AG04450 (cell line): ENCODE measurements at regions not wholly inside any gene's neighbourhood (a gene's known extent, or its start where the extent isn't known, plus 50 kb on each side); places are given as distances from the start of the nearest gene placed in this dataset.

ENCODE experiments used
- CTCF ChIA-PET: fragments of 300-600, 350-600 bp; formaldehyde crosslinking; extraction: SDS; loops from one replicate; lab custom pipeline; 2022; ENCODE audit warnings: antibody characterized with exemption, inconsistent platforms; lab: Charles Lee
- POLR2A ChIA-PET: fragments of 350-600 bp; formaldehyde crosslinking; extraction: SDS; loops from one replicate; lab custom pipeline; 2021; ENCODE audit warnings: antibody characterized with exemption, inconsistent platforms; lab: Yijun Ruan, JAX
- DNase-seq: peaks from one replicate; pipeline ENCODE4 v3.0.0-alpha.2; 2011; ENCODE audit warnings: low read depth, low spot score
- H3K27ac ChIP-seq: one replicate; pipeline ENCODE4 v1.5.1; 2012; ENCODE audit warnings: low read depth, low read length, control low read depth
- H3K27me3 ChIP-seq: one replicate; pipeline ENCODE4 v1.6.0; 2012; ENCODE audit warnings: low read length; ENCODE audit not compliant: control insufficient read depth, insufficient read depth
- H3K4me3 ChIP-seq: 2 replicates; pipeline ENCODE4 v1.5.1; 2011; ENCODE audit warnings: mild to moderate bottlenecking, low read depth, low read length, control low read depth
- H3K9me3 ChIP-seq: 2 replicates; pipeline ENCODE4 v1.5.1; 2012; ENCODE audit warnings: low read length; ENCODE audit not compliant: control insufficient read depth, insufficient read depth
- TF ChIP-seq, protein P1 (sequence below): IDR thresholded peaks from 2 replicates; pipeline ENCODE4 v1.5.1; 2011; ENCODE audit warnings: low read depth, low read length, control low read depth, inconsistent platforms

DNA sequence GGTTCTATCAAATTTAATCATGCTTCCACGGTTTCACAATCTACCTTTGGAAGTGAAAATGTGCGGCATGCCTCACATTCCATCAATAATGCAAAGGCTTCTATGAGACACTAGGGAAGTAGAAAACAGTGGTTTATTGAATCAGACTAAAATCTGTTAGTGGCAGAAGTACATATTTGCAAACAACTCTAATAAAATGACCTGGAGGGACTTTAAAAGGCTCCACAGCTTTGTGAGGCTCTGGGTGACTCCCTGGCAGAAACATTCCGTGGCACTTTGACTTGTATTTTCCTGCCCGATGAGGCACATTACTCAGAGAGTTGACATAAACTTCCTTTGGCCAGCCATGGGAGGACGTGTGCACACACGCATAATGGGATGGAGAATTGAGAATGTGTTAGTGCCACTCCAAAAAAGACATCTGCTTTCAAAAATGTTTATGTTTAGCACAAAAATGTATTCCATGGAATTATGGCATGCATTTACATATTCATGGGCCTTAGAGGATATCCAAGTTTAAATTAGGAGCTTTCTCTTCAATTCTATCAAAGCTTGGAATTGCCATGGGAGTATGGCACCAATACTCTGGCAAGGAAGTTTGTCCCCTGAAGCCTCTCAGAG lies 60.0 kb upstream of the SSX2IP start:
- DNase-seq, result no peak
- Histone ChIP-seq H3K4me3 (no peak overlapping the region), H3K9me3 (no peaks in the 10 kb centered on the region), H3K27me3 (no peaks in the 10 kb centered on the region), H3K27ac (no peak overlapping the region)
- ChIA-PET CTCF (interaction anchor here (0.8 to 1.6 kb wide), 4 partner anchors 14 to 309 kb away, joined by 3 to 5 read pairs (median 4); no protein-coding TSS in a partner anchor), POLR2A (interaction anchor here (0.8 kb wide), 1 partner anchor 53 kb away, joined by 3 read pairs; no protein-coding TSS in a partner anchor)
- TF ChIP-seq, protein P1, sequence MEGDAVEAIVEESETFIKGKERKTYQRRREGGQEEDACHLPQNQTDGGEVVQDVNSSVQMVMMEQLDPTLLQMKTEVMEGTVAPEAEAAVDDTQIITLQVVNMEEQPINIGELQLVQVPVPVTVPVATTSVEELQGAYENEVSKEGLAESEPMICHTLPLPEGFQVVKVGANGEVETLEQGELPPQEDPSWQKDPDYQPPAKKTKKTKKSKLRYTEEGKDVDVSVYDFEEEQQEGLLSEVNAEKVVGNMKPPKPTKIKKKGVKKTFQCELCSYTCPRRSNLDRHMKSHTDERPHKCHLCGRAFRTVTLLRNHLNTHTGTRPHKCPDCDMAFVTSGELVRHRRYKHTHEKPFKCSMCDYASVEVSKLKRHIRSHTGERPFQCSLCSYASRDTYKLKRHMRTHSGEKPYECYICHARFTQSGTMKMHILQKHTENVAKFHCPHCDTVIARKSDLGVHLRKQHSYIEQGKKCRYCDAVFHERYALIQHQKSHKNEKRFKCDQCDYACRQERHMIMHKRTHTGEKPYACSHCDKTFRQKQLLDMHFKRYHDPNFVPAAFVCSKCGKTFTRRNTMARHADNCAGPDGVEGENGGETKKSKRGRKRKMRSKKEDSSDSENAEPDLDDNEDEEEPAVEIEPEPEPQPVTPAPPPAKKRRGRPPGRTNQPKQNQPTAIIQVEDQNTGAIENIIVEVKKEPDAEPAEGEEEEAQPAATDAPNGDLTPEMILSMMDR, result no peak

DNA sequence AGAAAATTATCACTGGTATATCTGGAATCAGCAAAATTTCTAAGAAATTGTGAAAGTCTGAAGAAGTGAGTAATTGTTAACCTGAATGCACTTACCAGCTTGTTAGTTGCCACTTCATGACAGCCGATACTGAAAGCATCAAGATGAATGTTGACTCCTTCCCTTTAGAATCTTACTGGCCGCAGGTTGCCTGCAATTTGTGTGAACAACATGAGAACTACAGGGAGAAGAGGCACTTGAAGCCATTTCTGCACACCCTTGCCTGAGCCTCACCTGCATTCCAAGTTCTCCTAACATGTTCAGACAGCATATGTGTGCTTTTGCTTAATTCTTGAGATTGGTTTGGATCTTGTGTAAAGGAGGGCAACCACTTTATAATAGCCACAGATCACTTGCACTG lies 59.2 kb upstream of the SSX2IP start:
- ChIA-PET CTCF (interaction anchor here (1.6 kb wide), 1 partner anchor 308 kb away, joined by 3 read pairs; no protein-coding TSS in a partner anchor), POLR2A (no interaction called here)
- H3K4me3 ChIP-seq, result no peak overlapping the region
- TF ChIP-seq, protein P1, result no peak
- no peak for DNase-seq
- H3K9me3 ChIP-seq, result no peaks in the 10 kb centered on the region
- no peaks in the 10 kb centered on the region for H3K27me3 ChIP-seq
- no peak overlapping the region for H3K27ac ChIP-seq

DNA sequence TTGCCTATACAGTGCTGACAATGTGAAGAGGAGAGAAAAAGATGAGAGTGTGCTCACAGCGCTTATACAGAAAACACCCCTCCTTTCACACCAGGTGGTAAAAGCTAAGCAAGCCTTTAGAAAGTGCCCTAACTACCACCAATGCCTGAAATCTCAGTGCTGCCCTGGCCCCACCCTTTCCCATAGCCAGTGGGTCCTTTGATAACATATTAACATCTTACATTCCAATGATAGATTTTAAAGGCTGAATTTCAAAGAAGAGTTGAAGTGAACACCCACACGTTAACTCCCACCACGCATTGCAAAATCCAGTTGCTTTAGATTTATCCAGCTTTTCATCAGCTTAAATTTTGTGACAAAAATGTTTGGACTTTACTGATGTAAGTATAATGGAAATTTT lies 58.1 kb upstream of the SSX2IP start:
- Histone ChIP-seq H3K4me3 (no peak overlapping the region), H3K27me3 (no peaks in the 10 kb centered on the region), H3K27ac (no peak overlapping the region), H3K9me3 (no peaks in the 10 kb centered on the region)
- ChIA-PET POLR2A (no interaction called here), CTCF (interaction anchor here (0.9 kb wide), 1 partner anchor 24 kb away, joined by 3 read pairs; no protein-coding TSS in a partner anchor)
- DNase-seq, result no peak
- TF ChIP-seq, protein P1, result no peak

DNA sequence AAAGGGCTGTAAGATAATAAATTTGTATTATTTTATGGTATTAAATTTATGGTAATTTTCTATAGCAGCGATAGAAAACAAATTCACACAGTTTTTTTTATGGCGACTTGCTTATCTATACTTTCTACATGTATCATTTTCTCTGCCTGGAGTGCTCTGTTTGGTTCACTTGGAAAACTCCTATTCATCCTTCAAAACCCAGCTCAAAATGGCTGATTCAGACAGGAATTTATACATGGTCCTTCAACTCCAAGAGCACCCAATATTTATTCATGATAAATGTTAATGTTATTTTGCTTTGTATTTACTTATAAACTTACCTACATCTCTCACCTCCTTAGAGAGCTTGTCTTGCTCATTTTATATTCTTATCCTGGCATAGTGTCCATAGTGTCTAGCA lies 55.6 kb upstream of the SSX2IP start:
- no peaks in the 10 kb centered on the region for H3K27me3 ChIP-seq
- TF ChIP-seq, protein P1, result no peak
- H3K9me3 ChIP-seq, result no peaks in the 10 kb centered on the region
- ChIA-PET CTCF (interaction anchor here (1.0 to 1.3 kb wide), 3 partner anchors 8 to 304 kb away, joined by 4 to 5 read pairs (median 5); no protein-coding TSS in a partner anchor), POLR2A (no interaction called here)
- H3K4me3 ChIP-seq, result no peak overlapping the region
- no peak overlapping the region for H3K27ac ChIP-seq
- DNase-seq, result no peak

DNA sequence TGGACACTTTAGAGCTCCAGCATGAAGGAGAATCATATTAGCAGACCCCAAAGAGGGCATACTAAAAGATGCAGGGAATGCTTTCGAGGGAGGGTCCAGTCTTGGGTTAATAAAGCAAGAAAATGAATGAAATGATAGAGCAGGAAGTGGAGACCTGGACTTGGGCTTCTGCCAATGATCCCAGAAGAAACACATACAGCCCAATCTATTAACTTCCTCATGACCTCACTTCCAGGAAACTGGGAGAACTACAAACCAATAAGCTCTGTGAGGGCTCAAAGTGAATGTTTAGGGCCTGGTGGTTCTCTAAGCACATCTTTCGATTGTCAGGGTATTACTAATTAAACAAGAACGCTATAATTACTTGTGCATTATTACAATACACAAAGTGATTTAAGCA lies 53.6 kb upstream of the SSX2IP start:
- Histone ChIP-seq H3K27ac (no peak overlapping the region), H3K4me3 (no peak overlapping the region), H3K9me3 (no peaks in the 10 kb centered on the region), H3K27me3 (no peaks in the 10 kb centered on the region)
- no peak for DNase-seq
- TF ChIP-seq, protein P1, result no peak
- POLR2A ChIA-PET, result no interaction called here
- CTCF ChIA-PET, result interaction anchor here (0.8 kb wide), 1 partner anchor 10 kb away, joined by 3 read pairs; no protein-coding TSS in a partner anchor
